Heart left ventricle (tissue), 16 donors: ENCODE measurements at regions not wholly inside any gene's neighbourhood (a gene's known extent, or its start where the extent isn't known, plus 50 kb on each side); places are given as distances from the start of the nearest gene placed in this dataset.

Experiments used
- ATAC-seq, 4 donors: fragments of 200-7000 bp; cut with Tn5 transposase; one replicate each; pipeline ENCODE4 v1.9.1; 2020 to 2022; ENCODE audit warnings: moderate library complexity in 4 of 4, mild to moderate bottlenecking in 3 of 4, moderate number of reproducible peaks in 1 of 4
- DNase-seq, 5 donors: peaks; one replicate each; pipeline ENCODE4 v3.0.0-alpha.2; 2020
- H3K27ac ChIP-seq, 12 donors: fragments of 200-600 bp; sonication (generic) in 4 of 12; one replicate each; pipeline versions ENCODE4 v1.5.0 to v1.8.0; 2016 to 2022; ENCODE audit warnings: mild to moderate bottlenecking in 2 of 12
- H3K27me3 ChIP-seq, 9 donors: fragments of 200-600 bp; sonication (generic) in 2 of 9; one replicate each; pipeline versions ENCODE4 v1.5.1 to v1.8.0; 2016 to 2022; ENCODE audit warnings: mild to moderate bottlenecking in 3 of 9
- H3K36me3 ChIP-seq, 9 donors: fragments of 200-600 bp; sonication (generic) in 2 of 9; one replicate each; pipeline versions ENCODE4 v1.5.0 to v1.8.0; 2018 to 2022; ENCODE audit warnings: mild to moderate bottlenecking in 2 of 9
- H3K4me1 ChIP-seq, 12 donors: fragments of 200-600 bp; sonication (generic) in 4 of 12; one replicate each; pipeline versions ENCODE4 v1.5.0 to v1.8.0; 2016 to 2022; ENCODE audit warnings: mild to moderate bottlenecking in 3 of 12
- H3K4me3 ChIP-seq, 12 donors: fragments of 200-600 bp; sonication (generic) in 4 of 12; one replicate each; pipeline versions ENCODE4 v1.5.0 to v1.8.0; 2017 to 2022; ENCODE audit warnings: mild to moderate bottlenecking in 9 of 12, moderate library complexity in 4 of 12
- H3K9me3 ChIP-seq, 12 donors: fragments of 200-600 bp; sonication (generic) in 4 of 12; one replicate each; pipeline versions ENCODE4 v1.5.0 to v1.8.0; 2016 to 2022; ENCODE audit warnings: mild to moderate bottlenecking in 1 of 12
- CTCF ChIP-seq, 12 donors: fragments of 200-600 bp; sonication (generic) in 4 of 12; IDR thresholded peaks; one replicate each; pipeline versions ENCODE4 v1.5.0 to v1.8.0; 2018 to 2022; ENCODE audit warnings: antibody characterized with exemption in 12 of 12, mild to moderate bottlenecking in 5 of 12
- POLR2A ChIP-seq, 2 donors: fragments of 450-650 bp; IDR thresholded peaks; one replicate each; pipeline ENCODE4 v1.6.1; 2017; ENCODE audit warnings: antibody characterized with exemption in 2 of 2, mild to moderate bottlenecking in 2 of 2, moderate library complexity in 2 of 2
- WGBS, 4 donors: extraction: QIAGEN DNeasy Blood & Tissue Kit in 2 of 4; methylation state at CpG; one replicate each; pipeline versions ENCODE4 v1.1.5 to v1.1.7; 2013 to 2018; 5-methylcytosine and 5-hydroxymethylcytosine counted together
- intact Hi-C, 10 donors: fragments of 100-400 bp; cut with DNase I; formaldehyde crosslinking; loops; one replicate each; pipeline versions ENCODE4 v1.11.1 to v1.14.2; 2022
- donor health status: ischemic (EF 13 %, LVEDD 7.1; RV severe dilation, severe dysfunction).
- donor health status: healthy with polysubstance abuse.
- donor health status: DM: no; HTN: yes; CAD: no.
- donor health status: DM: no; HTN: no; CAD: no.
- donor health status: ischemic (EF 25% LVEDD 6.9; RV normal size, moderate dysfunction).
- donor health status: ischemic (EF 25% LVEDD 5.7; RV mildly dilated, moderate dysfunction).
- donor health status: healthy.
- donor health status: DM: yes; HTN: yes; CAD: no.
- donor health status: ischemic (EF 35%, LVEDD 5.7; RV mildly dilated, moderate dysfunction).
- donor health status: nonischemic (EF 11% LVEDD 7.7; RV severe dilation, severe dysfunction).
- donor health status: DM: yes; HTN: yes; CAD: no.
- donor health status: PGD.
- donor health status: ischemic (EF 29% LVEDD 5.4; RV normal size, mild dysfunction).
- donor health status: nonischemic (EF 23%, LVEDD 6.1; RV moderate dilation, normal function).

GRCh38 chr21:32186804-32187203, 92.0 kb downstream of the MIS18A start:
- no peaks in the 10 kb centered on the region for H3K36me3 ChIP-seq
- DNase-seq: no peak
- H3K27me3 ChIP-seq: no peaks in the 10 kb centered on the region
- no peak overlapping the region for H3K27ac ChIP-seq
- intact Hi-C loops: no loop called here
- no peak overlapping the region for H3K4me3 ChIP-seq
- TF ChIP-seq CTCF (IDR thresholded peaks at IDR 0.05) (no peak), POLR2A (IDR thresholded peaks at IDR 0.05) (no peak)
- peaks cover 0 to 4% (median 0%) of the 10 kb centered on the region in 12 donors for H3K4me1 ChIP-seq
- no peaks in the 10 kb centered on the region for H3K9me3 ChIP-seq
- 38 to 60% (median 57%) methylated on average over 8 of the region's 8 CpGs for WGBS, 4 donors
- ATAC-seq: peak in 2 of 4 donors; percentile 12 to 44

- H3K27me3 ChIP-seq: no peaks in the 10 kb centered on the region
- intact Hi-C loops: no loop called here
- WGBS, 4 donors: 94 to 95% (median 94%) methylated on average over 5 of the region's 5 CpGs
- H3K27ac ChIP-seq: no peak overlapping the region
- H3K4me1 ChIP-seq: peaks cover 0 to 6% (median 0%) of the 10 kb centered on the region in 12 donors
- no peak overlapping the region for H3K4me3 ChIP-seq
- DNase-seq (no peak), ATAC-seq (no peak)
- peaks cover 0 to 2% (median 0%) of the 10 kb centered on the region in 12 donors for H3K9me3 ChIP-seq
- no peaks in the 10 kb centered on the region for H3K36me3 ChIP-seq
- TF ChIP-seq CTCF (IDR thresholded peaks at IDR 0.05) (no peak), POLR2A (IDR thresholded peaks at IDR 0.05) (no peak)
These were observed 93.1 kb downstream of the MIS18A start for GRCh38 chr21:32185726-32186125.

DNA sequence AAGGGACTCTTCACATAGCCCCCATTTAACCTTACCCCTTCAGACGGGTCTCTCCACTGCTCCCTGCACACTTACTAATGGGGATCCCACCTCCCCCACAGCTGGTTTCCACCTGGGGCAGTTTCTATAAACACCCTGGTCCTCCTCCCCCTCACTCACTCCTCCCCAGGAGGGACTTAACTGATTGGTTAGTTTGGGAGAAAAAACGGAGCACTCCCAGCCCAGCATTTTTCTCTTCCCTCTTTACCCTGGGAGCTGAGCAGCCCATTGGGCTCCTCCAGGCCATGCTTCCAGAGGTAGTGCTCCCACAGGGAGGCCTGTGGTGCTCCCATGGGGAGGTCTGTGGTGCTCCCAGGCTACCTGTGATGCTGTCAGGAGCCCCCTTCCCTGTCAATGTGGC, 93.7 kb downstream of the MIS18A start:
- DNase-seq (no peak), ATAC-seq (no peak)
- H3K4me3 ChIP-seq: no peak overlapping the region
- 70 to 87% (median 83%) methylated on average over 2 of the region's 2 CpGs for WGBS, 4 donors
- H3K36me3 ChIP-seq: no peaks in the 10 kb centered on the region
- TF ChIP-seq CTCF (IDR thresholded peaks at IDR 0.05): no peak
- no peak for TF ChIP-seq POLR2A (IDR thresholded peaks at IDR 0.05)
- no peak overlapping the region for H3K27ac ChIP-seq
- H3K4me1 ChIP-seq: peaks cover 0 to 6% (median 0%) of the 10 kb centered on the region in 12 donors
- no peaks in the 10 kb centered on the region for H3K27me3 ChIP-seq
- intact Hi-C loops: no loop called here
- peaks cover 0 to 2% (median 0%) of the 10 kb centered on the region in 12 donors for H3K9me3 ChIP-seq

- intact Hi-C loops: no loop called here
- DNase-seq: no peak
- no peak overlapping the region for H3K4me3 ChIP-seq
- no peaks in the 10 kb centered on the region for H3K27me3 ChIP-seq
- TF ChIP-seq CTCF (IDR thresholded peaks at IDR 0.05) (no peak), POLR2A (IDR thresholded peaks at IDR 0.05) (no peak)
- H3K9me3 ChIP-seq: peaks cover 0 to 2% (median 0%) of the 10 kb centered on the region in 12 donors
- ATAC-seq: no peak
- H3K36me3 ChIP-seq: no peaks in the 10 kb centered on the region
- H3K27ac ChIP-seq: no peak overlapping the region
- peaks cover 0 to 6% (median 0%) of the 10 kb centered on the region in 12 donors for H3K4me1 ChIP-seq
- WGBS, 4 donors: 58 to 70% (median 67%) methylated on average over 7 of the region's 7 CpGs
These were observed 94.4 kb downstream of the MIS18A start for GRCh38 chr21:32184485-32184884.
